ENCODE measurements at regions not wholly inside any gene's neighbourhood (a gene's known extent, or its start where the extent isn't known, plus 50 kb on each side); places are given as distances from the start of the nearest gene placed in this dataset.
"Not testable (repeated sequence)": the region's sequence is repeated elsewhere in the genome, so short reads cannot be mapped to it uniquely, and the experiment has no call there.

DNA sequence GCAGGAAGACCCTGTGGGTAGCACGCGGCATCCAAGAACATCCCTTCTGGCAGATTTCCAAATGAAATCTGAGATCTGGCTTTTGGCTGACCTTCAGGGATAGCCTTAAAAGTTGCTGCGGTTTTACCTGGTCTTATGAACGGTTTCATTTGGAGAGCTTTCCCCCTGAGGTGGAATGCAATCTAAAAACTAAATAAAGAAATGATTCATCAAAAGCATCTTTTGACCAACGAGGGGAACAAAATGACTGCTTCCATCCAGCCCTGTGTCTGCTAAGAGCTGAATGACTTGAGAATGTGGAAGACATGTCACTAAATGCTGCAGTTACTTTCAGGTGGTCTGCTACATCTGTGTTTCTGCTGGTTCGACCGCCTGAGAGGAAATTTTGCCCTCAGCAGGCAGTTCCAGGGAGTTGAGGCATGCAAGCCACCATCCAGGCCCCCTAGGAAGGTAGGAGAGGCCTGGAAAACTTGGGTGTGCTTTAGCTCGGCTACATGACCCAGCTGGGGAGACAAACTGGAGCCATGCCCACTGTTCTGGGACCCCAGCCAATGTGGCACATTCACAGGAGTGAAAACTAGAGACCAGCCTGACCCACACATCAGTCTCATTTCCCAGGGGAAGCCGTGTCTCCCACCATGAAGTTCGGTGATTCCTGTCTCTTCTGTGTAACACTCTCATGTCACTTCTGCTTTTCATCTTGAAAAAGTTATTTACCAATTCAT lies 175.1 kb upstream of the KL start:
- 54% methylated on average over 8 of the region's 10 CpGs for WGBS (ENCODE audit: insufficient coverage)
- H3K9ac ChIP-seq (ENCODE audit: insufficient read depth, low read length, poor library complexity, severe bottlenecking) = no peak overlapping the region
- H3K4me1 ChIP-seq (ENCODE audit: control insufficient read depth in 1 of 2, insufficient read depth in 2 of 2, low read length in 2 of 2) = no peaks in the 10 kb centered on the region
- Mint-ChIP-seq H3K36me3 (no peaks in the 10 kb centered on the region), H3K4me1 (no peaks in the 10 kb centered on the region), H3K27ac (no peak overlapping the region), H3K27me3 (ENCODE audit: low read depth in 3 of 3) (peaks cover 0 to 1% (median 0%) of the 10 kb centered on the region in 3 donors), H3K4me3 (no peak overlapping the region), H3K9me3 (peaks cover 0 to 9% (median 4%) of the 10 kb centered on the region in 7 donors)
- H3K4me2 ChIP-seq (replicated peaks; ENCODE audit: extremely low read depth, low read length, poor library complexity, severe bottlenecking) = no peak overlapping the region
- no peak for DNase-seq
- no peak overlapping the region for H2AFZ ChIP-seq (ENCODE audit: insufficient read depth, low read depth, low read length, poor library complexity, severe bottlenecking)
- H3K4me3 ChIP-seq (replicated peaks in 1 of 3; ENCODE audit: low read depth in 2 of 3, low read length in 3 of 3) = no peak overlapping the region
- H3K79me2 ChIP-seq (ENCODE audit: insufficient read depth, low read length) = no peaks in the 10 kb centered on the region
- TF ChIP-seq, protein P1, sequence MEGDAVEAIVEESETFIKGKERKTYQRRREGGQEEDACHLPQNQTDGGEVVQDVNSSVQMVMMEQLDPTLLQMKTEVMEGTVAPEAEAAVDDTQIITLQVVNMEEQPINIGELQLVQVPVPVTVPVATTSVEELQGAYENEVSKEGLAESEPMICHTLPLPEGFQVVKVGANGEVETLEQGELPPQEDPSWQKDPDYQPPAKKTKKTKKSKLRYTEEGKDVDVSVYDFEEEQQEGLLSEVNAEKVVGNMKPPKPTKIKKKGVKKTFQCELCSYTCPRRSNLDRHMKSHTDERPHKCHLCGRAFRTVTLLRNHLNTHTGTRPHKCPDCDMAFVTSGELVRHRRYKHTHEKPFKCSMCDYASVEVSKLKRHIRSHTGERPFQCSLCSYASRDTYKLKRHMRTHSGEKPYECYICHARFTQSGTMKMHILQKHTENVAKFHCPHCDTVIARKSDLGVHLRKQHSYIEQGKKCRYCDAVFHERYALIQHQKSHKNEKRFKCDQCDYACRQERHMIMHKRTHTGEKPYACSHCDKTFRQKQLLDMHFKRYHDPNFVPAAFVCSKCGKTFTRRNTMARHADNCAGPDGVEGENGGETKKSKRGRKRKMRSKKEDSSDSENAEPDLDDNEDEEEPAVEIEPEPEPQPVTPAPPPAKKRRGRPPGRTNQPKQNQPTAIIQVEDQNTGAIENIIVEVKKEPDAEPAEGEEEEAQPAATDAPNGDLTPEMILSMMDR (IDR thresholded peaks at IDR 0.05) = no peak
- no peaks in the 10 kb centered on the region for H3K27me3 ChIP-seq (ENCODE audit: control insufficient read depth in 2 of 2, insufficient read depth in 2 of 2, low read length in 2 of 2)
- intact Hi-C loops (cut with micrococcal nuclease) = no loop called here
- peaks cover 0 to 6% of the 10 kb centered on the region in 2 donors for H3K9me3 ChIP-seq (replicated peaks in 1 of 2; ENCODE audit: control insufficient read depth in 1 of 2, insufficient read depth in 1 of 2, low read length in 2 of 2)
- H3K36me3 ChIP-seq (replicated peaks in 1 of 2; ENCODE audit: control insufficient read depth in 1 of 2, insufficient read depth in 2 of 2, low read length in 2 of 2) = no peaks in the 10 kb centered on the region
- H3K27ac ChIP-seq (ENCODE audit: low read depth in 1 of 2, low read length in 2 of 2) = no peak overlapping the region
- no peaks in the 10 kb centered on the region for H4K20me1 ChIP-seq (ENCODE audit: insufficient read depth, low read length)

DNA sequence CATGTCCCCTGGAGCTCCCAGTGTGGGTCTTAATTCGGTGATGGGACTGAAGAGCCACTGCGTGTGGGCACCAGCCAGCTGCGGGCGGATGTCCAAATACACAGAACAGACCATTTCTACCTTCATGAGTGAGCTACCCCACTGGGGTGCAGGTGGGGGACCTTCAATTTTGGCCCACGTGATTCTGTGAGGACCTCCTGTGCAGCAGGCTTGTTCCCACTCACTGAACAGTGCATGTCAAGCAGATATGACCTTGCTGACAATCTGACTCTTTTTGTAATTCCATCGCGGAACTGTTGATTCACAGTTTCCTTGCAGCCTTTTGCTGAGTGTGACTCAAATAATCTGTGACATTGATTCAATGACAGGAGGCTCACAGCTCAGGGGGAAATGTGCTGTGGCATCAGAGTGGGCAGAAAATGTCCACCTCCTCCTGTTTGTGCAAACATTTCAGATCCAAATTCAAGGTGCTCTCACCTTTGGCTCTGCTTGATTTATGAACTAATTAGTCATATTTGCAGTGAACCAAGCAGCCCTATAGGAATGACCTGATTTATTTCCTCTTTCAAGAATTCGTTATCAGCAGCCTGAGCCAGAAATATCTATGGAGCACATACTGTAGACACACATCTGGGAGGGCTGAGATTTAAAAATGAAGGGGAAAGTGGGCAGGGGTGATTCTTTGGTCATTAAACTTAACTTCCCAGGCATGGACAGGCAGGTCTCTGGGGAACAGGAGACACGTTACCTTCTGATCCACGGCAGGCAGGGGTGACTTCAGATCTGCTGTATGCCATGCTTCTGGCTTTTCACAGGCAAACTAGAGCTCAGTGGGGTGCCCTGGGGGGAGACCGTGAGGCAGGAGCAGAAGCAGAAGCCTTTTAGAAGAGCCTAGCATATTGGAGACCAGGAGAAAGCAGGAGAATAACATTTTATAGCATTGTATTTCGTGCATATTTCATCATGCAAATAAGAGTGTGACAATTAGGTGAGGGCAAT lies 170.0 kb upstream of the KL start:
- H3K4me2 ChIP-seq (replicated peaks; ENCODE audit: extremely low read depth, low read length, poor library complexity, severe bottlenecking) = no peak overlapping the region
- H3K27ac ChIP-seq (ENCODE audit: low read depth in 1 of 2, low read length in 2 of 2) = no peak overlapping the region
- no peaks in the 10 kb centered on the region for H3K36me3 Mint-ChIP-seq
- WGBS (ENCODE audit: insufficient coverage) = 88% methylated on average over 7 of the region's 12 CpGs
- H3K27me3 Mint-ChIP-seq (ENCODE audit: low read depth in 3 of 3) = peaks cover 0 to 1% (median 1%) of the 10 kb centered on the region in 3 donors
- no peaks in the 10 kb centered on the region for H4K20me1 ChIP-seq (ENCODE audit: insufficient read depth, low read length)
- peaks cover 1 to 11% (median 6%) of the 10 kb centered on the region in 7 donors for H3K9me3 Mint-ChIP-seq
- no peaks in the 10 kb centered on the region for H3K79me2 ChIP-seq (ENCODE audit: insufficient read depth, low read length)
- no peak overlapping the region for H3K9ac ChIP-seq (ENCODE audit: insufficient read depth, low read length, poor library complexity, severe bottlenecking)
- H2AFZ ChIP-seq (ENCODE audit: insufficient read depth, low read depth, low read length, poor library complexity, severe bottlenecking) = no peak overlapping the region
- TF ChIP-seq, protein P1 (IDR thresholded peaks at IDR 0.05) = no peak
- H3K4me3 ChIP-seq (replicated peaks in 1 of 3; ENCODE audit: low read depth in 2 of 3, low read length in 3 of 3) = no peak overlapping the region
- no peak overlapping the region for H3K4me3 Mint-ChIP-seq
- H3K4me1 Mint-ChIP-seq = no peaks in the 10 kb centered on the region
- no peaks in the 10 kb centered on the region for H3K4me1 ChIP-seq (ENCODE audit: control insufficient read depth in 1 of 2, insufficient read depth in 2 of 2, low read length in 2 of 2)
- no peaks in the 10 kb centered on the region for H3K27me3 ChIP-seq (ENCODE audit: control insufficient read depth in 2 of 2, insufficient read depth in 2 of 2, low read length in 2 of 2)
- intact Hi-C loops (cut with micrococcal nuclease) = no loop called here
- DNase-seq = no peak
- peaks cover 0 to 6% of the 10 kb centered on the region in 2 donors for H3K9me3 ChIP-seq (replicated peaks in 1 of 2; ENCODE audit: control insufficient read depth in 1 of 2, insufficient read depth in 1 of 2, low read length in 2 of 2)
- peak overlapping the region in 1 of 7 donors; percentile 15 for H3K27ac Mint-ChIP-seq
- H3K36me3 ChIP-seq (replicated peaks in 1 of 2; ENCODE audit: control insufficient read depth in 1 of 2, insufficient read depth in 2 of 2, low read length in 2 of 2) = no peaks in the 10 kb centered on the region

DNA sequence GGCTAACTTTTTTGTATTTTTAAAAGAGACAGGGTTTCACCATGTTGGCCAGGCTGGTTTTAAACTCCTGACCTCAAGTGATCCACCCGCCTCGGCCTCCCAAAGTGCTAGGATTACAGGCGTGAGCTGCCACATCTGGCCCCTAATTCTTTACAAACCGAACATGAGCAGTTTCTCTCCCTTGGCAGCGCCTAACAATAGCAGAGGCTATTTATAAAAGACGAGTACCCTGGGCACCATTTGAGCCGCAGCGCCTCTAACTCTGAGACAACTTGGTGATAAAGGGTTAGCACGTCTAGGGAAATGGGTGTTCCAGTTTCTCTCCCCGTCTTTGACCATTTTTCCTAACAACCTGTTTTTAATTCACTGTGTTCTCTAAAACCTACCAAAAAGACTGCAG lies 168.2 kb upstream of the KL start:
- H3K4me3 Mint-ChIP-seq; H3K27ac Mint-ChIP-seq; H4K20me1 ChIP-seq (ENCODE audit: insufficient read depth, low read length); H2AFZ ChIP-seq (ENCODE audit: insufficient read depth, low read depth, low read length, poor library complexity, severe bottlenecking); H3K9ac ChIP-seq (ENCODE audit: insufficient read depth, low read length, poor library complexity, severe bottlenecking); H3K4me3 ChIP-seq (replicated peaks in 1 of 3; ENCODE audit: low read depth in 2 of 3, low read length in 3 of 3); DNase-seq; H3K4me1 Mint-ChIP-seq; H3K79me2 ChIP-seq (ENCODE audit: insufficient read depth, low read length); H3K27me3 ChIP-seq (ENCODE audit: control insufficient read depth in 2 of 2, insufficient read depth in 2 of 2, low read length in 2 of 2); intact Hi-C loops (cut with micrococcal nuclease); H3K4me2 ChIP-seq (replicated peaks; ENCODE audit: extremely low read depth, low read length, poor library complexity, severe bottlenecking); H3K27ac ChIP-seq (ENCODE audit: low read depth in 1 of 2, low read length in 2 of 2); H3K9me3 ChIP-seq (replicated peaks in 1 of 2; ENCODE audit: control insufficient read depth in 1 of 2, insufficient read depth in 1 of 2, low read length in 2 of 2); H3K36me3 Mint-ChIP-seq; H3K4me1 ChIP-seq (ENCODE audit: control insufficient read depth in 1 of 2, insufficient read depth in 2 of 2, low read length in 2 of 2); H3K36me3 ChIP-seq (replicated peaks in 1 of 2; ENCODE audit: control insufficient read depth in 1 of 2, insufficient read depth in 2 of 2, low read length in 2 of 2); H3K27me3 Mint-ChIP-seq (ENCODE audit: low read depth in 3 of 3): not testable (repeated sequence)
- WGBS (ENCODE audit: insufficient coverage) = 98% methylated on average over 4 of the region's 10 CpGs
- H3K9me3 Mint-ChIP-seq = peaks cover 0 to 11% (median 6%) of the 10 kb centered on the region in 7 donors

All from CD14-positive monocyte (primary cell).